B cell (primary cell): ENCODE measurements at regions not wholly inside any gene's neighbourhood (a gene's known extent, or its start where the extent isn't known, plus 50 kb on each side); places are given as distances from the start of the nearest gene placed in this dataset.

Experiments used
- ATAC-seq: fragments of 200-7000 bp; cut with Tn5 transposase; one replicate; pipeline ENCODE4 v1.10.0; 2021; ENCODE audit warnings: low read depth, mild to moderate bottlenecking, moderate number of reproducible peaks, moderate library complexity
- CTCF ChIA-PET: fragments of 350-600 bp; sonication (Branson Sonifier 250); formaldehyde crosslinking; loops from one replicate; lab custom pipeline; 2021; ENCODE audit warnings: antibody characterized with exemption, inconsistent platforms; lab: Charles Lee
- POLR2A ChIA-PET: fragments of 350-600 bp; sonication (Branson Sonifier 250); formaldehyde crosslinking; loops from one replicate; lab custom pipeline; 2021; ENCODE audit warnings: antibody characterized with exemption; lab: Charles Lee
- DNase-seq: peaks from one replicate; pipeline ENCODE4 v3.0.0; 2013
- H2AFZ ChIP-seq: 2 replicates; pipeline ENCODE4 v1.6.1; 2012; ENCODE audit warnings: mild to moderate bottlenecking, low read depth, low read length; ENCODE audit not compliant: insufficient read depth, poor library complexity, severe bottlenecking
- H3K27ac ChIP-seq, 2 donors: 1 replicate in 1 of 2; 2 replicates in 1 of 2; pipeline ENCODE4 v1.5.1; 2012 to 2013; ENCODE audit warnings: low read length in 2 of 2, mild to moderate bottlenecking in 2 of 2, moderate library complexity in 1 of 2
- H3K27me3 ChIP-seq, 4 experiments: fragments of 200-600 bp in 1 of 4; sonication (generic) in 1 of 4; replicated peaks in 1 of 4; 1 replicate in 2 of 4; 2 replicates in 2 of 4; pipeline versions ENCODE4 v1.6.1 to v1.7.0; 2013 to 2016; ENCODE audit warnings: low read length in 3 of 4, mild to moderate bottlenecking in 2 of 4, mixed read lengths in 1 of 4, moderate library complexity in 1 of 4; ENCODE audit not compliant: insufficient read depth in 4 of 4, control insufficient read depth in 3 of 4; ENCODE audit errors: control extremely low read depth in 1 of 4
- H3K36me3 ChIP-seq, 2 experiments: replicated peaks in 1 of 2; 1 replicate in 1 of 2; 2 replicates in 1 of 2; pipeline versions ENCODE4 v1.6.1 to v1.7.1; 2013; ENCODE audit warnings: low read length in 1 of 2; ENCODE audit not compliant: insufficient read depth in 2 of 2, control insufficient read depth in 1 of 2; ENCODE audit errors: control extremely low read depth in 1 of 2, extremely low read depth in 1 of 2
- H3K4me1 ChIP-seq, 2 donors: fragments of 200-600 bp in 1 of 2; sonication (generic) in 1 of 2; 1 replicate in 1 of 2; 2 replicates in 1 of 2; pipeline versions ENCODE4 v1.5.1 to v1.6.1; 2013 to 2017; ENCODE audit warnings: low read length in 2 of 2; ENCODE audit not compliant: control insufficient read depth in 2 of 2, insufficient read depth in 2 of 2
- H3K4me2 ChIP-seq: replicated peaks from 2 replicates; pipeline ENCODE3; 2012; ENCODE audit warnings: mild to moderate bottlenecking, low read depth, low read length; ENCODE audit not compliant: poor library complexity, severe bottlenecking
- H3K4me3 ChIP-seq, 5 experiments: fragments of 200-600 bp in 1 of 5; sonication (generic) in 1 of 5; 1 replicate in 3 of 5; 2 replicates in 2 of 5; pipeline versions ENCODE4 v1.5.1 to v1.7.0; 2011 to 2016; ENCODE audit warnings: low read length in 4 of 5, mild to moderate bottlenecking in 4 of 5, low read depth in 2 of 5, control low read depth in 1 of 5, moderate library complexity in 1 of 5; ENCODE audit not compliant: insufficient read depth in 1 of 5; ENCODE audit errors: control extremely low read depth in 1 of 5, extremely low read depth in 1 of 5
- H3K79me2 ChIP-seq: fragments of 200-600 bp; sonication (generic); one replicate; pipeline ENCODE4 v1.6.0; 2016; ENCODE audit warnings: low read length; ENCODE audit not compliant: control insufficient read depth, insufficient read depth
- H3K9ac ChIP-seq: fragments of 200-600 bp; sonication (generic); 2 replicates; pipeline ENCODE4 v1.6.1; 2017; ENCODE audit warnings: mild to moderate bottlenecking, low read length, moderate library complexity
- H3K9me3 ChIP-seq, 3 donors: one replicate each; pipeline versions ENCODE4 v1.6.1 to v1.7.1; 2013; ENCODE audit warnings: low read length in 2 of 3; ENCODE audit not compliant: control insufficient read depth in 2 of 3, insufficient read depth in 1 of 3; ENCODE audit errors: control extremely low read depth in 1 of 3
- H4K20me1 ChIP-seq: 2 replicates; pipeline ENCODE4 v1.6.0; 2012; ENCODE audit warnings: mild to moderate bottlenecking, low read length; ENCODE audit not compliant: insufficient read depth, control insufficient read depth, poor library complexity, severe bottlenecking
- H3K27ac Mint-ChIP-seq: one replicate; pipeline ENCODE4 v1.8.0; 2021; ENCODE audit warnings: mixed read lengths
- H3K27me3 Mint-ChIP-seq: one replicate; pipeline ENCODE4 v1.8.0; 2021; ENCODE audit warnings: mixed read lengths
- H3K4me1 Mint-ChIP-seq: one replicate; pipeline ENCODE4 v1.8.0; 2021; ENCODE audit warnings: mixed read lengths
- H3K4me3 Mint-ChIP-seq: one replicate; pipeline ENCODE4 v1.8.0; 2021; ENCODE audit warnings: mixed read lengths
- H3K9me3 Mint-ChIP-seq: one replicate; pipeline ENCODE4 v1.8.0; 2022; ENCODE audit warnings: mixed read lengths; ENCODE audit not compliant: insufficient read depth
- CTCF ChIP-seq: fragments of 200-600 bp; IDR thresholded peaks from one replicate; pipeline ENCODE4 v1.8.0; 2022; ENCODE audit warnings: antibody characterized with exemption, mild to moderate bottlenecking
- EZH2 ChIP-seq: IDR thresholded peaks from 2 replicates; pipeline ENCODE4 v1.6.1; 2012; ENCODE audit warnings: borderline replicate concordance, low read depth, mild to moderate bottlenecking, moderate library complexity, low read length; ENCODE audit not compliant: insufficient read depth, poor library complexity, severe bottlenecking
- WGBS: methylation state at CpG from one replicate; pipeline ENCODE4 v1.1.5; 2013; ENCODE audit warnings: missing lambda C conversion rate; ENCODE audit not compliant: insufficient coverage; 5-methylcytosine and 5-hydroxymethylcytosine counted together
- intact Hi-C: fragments of 100-400 bp; cut with micrococcal nuclease; formaldehyde crosslinking; loops from one replicate; pipeline ENCODE4 v1.10.0; 2022

GRCh38 chr12:67758119-67758518, 109.6 kb downstream of the DYRK2 start:
- Mint-ChIP-seq H3K4me3 (no peak overlapping the region), H3K27ac (peak overlapping the region; percentile 11), H3K4me1 (peaks cover 28% of the 10 kb centered on the region), H3K9me3 (no peaks in the 10 kb centered on the region), H3K27me3 (no peaks in the 10 kb centered on the region)
- CTCF ChIA-PET: no interaction called here
- Histone ChIP-seq H3K4me1 (peaks cover 23 to 30% of the 10 kb centered on the region in 2 donors), H3K27ac (no peak overlapping the region), H3K9me3 (no peaks in the 10 kb centered on the region), H3K9ac (no peak overlapping the region), H3K79me2 (no peaks in the 10 kb centered on the region), H3K27me3 (no peaks in the 10 kb centered on the region), H3K36me3 (no peaks in the 10 kb centered on the region), H2AFZ (no peak overlapping the region), H3K4me3 (no peak overlapping the region), H4K20me1 (no peaks in the 10 kb centered on the region), H3K4me2 (peak overlapping the region; percentile 13)
- WGBS: no CpG with 5 or more reads among the region's 2 CpGs
- POLR2A ChIA-PET: no interaction called here
- no peak for TF ChIP-seq EZH2
- intact Hi-C loops: loop anchor here (10.0 kb wide), 1 partner anchor 103 kb away; no protein-coding TSS in a partner anchor
- ATAC-seq (peak; percentile 96), DNase-seq (peak; percentile 81)

GRCh38 chr12:67758521-67758920, 110.0 kb downstream of the DYRK2 start:
- H3K27ac ChIP-seq: no peak overlapping the region
- H4K20me1 ChIP-seq: no peaks in the 10 kb centered on the region
- H3K4me3 ChIP-seq: no peak overlapping the region
- H3K27me3 Mint-ChIP-seq: no peaks in the 10 kb centered on the region
- no peak overlapping the region for H3K27ac Mint-ChIP-seq
- POLR2A ChIA-PET: no interaction called here
- CTCF ChIA-PET: no interaction called here
- no peak overlapping the region for H2AFZ ChIP-seq
- ATAC-seq: no peak
- H3K36me3 ChIP-seq: no peaks in the 10 kb centered on the region
- peaks cover 23 to 30% of the 10 kb centered on the region in 2 donors for H3K4me1 ChIP-seq
- H3K79me2 ChIP-seq: no peaks in the 10 kb centered on the region
- intact Hi-C loops: loop anchor here (10.0 kb wide), 1 partner anchor 104 kb away; no protein-coding TSS in a partner anchor
- no peaks in the 10 kb centered on the region for H3K9me3 Mint-ChIP-seq
- H3K9me3 ChIP-seq: no peaks in the 10 kb centered on the region
- TF ChIP-seq CTCF: no peak
- TF ChIP-seq EZH2: no peak
- H3K4me2 ChIP-seq: peak overlapping the region; percentile 5
- H3K4me3 Mint-ChIP-seq: no peak overlapping the region
- no peak overlapping the region for H3K9ac ChIP-seq
- no peak for DNase-seq
- 100% methylated on average over 4 of the region's 4 CpGs for WGBS
- H3K27me3 ChIP-seq: no peaks in the 10 kb centered on the region
- H3K4me1 Mint-ChIP-seq: peaks cover 28% of the 10 kb centered on the region
